HCT116 (cell line): ENCODE measurements at regions not wholly inside any gene's neighbourhood (a gene's known extent, or its start where the extent isn't known, plus 50 kb on each side); places are given as distances from the start of the nearest gene placed in this dataset.

Source experiments
- ATAC-seq: fragments of 200-7000 bp; cut with Tn5 transposase; 2 replicates; pipeline ENCODE4 v1.9.1; 2020; ENCODE audit warnings: mild to moderate bottlenecking, moderate library complexity
- BruUV-seq: library from RNA; stranded (reverse); fragments of 400-500 nt; replicated peaks from 2 replicates; lab custom pipeline; 2021; lab: Mats Ljungman, UMichigan
- CTCF ChIA-PET: fragments of 300-600 bp; sonication (Branson Sonifier 250); formaldehyde crosslinking; loops from one replicate; lab custom pipeline; 2021; ENCODE audit warnings: antibody characterized with exemption; lab: Charles Lee
- POLR2A ChIA-PET: fragments of 300-600, 350-600 bp; sonication (Branson Sonifier 250); formaldehyde crosslinking; loops from one replicate; lab custom pipeline; 2021; ENCODE audit warnings: antibody characterized with exemption; lab: Charles Lee
- RAD21 ChIA-PET, 2 experiments: fragments of 300-600 bp; sonication (Branson Sonifier 250); formaldehyde crosslinking; loops; one replicate each; lab custom pipeline; 2023; ENCODE audit warnings: low total read pairs in 2 of 2; ENCODE audit not compliant: uncharacterized antibody in 2 of 2, unreplicated experiment in 2 of 2, low non-redundant PET in 1 of 2; lab: Charles Lee
- DNase-seq: peaks from one replicate; pipeline ENCODE4 v3.0.0-alpha.2; 2010; ENCODE audit warnings: low read depth, low spot score
- H2AFZ ChIP-seq: fragments of 200-600 bp; shearing (Covaris generic), sonication (generic); 2 replicates; pipeline ENCODE4 v1.6.1; 2017; ENCODE audit warnings: low read depth, mixed run types, mixed read lengths, antibody characterized with exemption, low read length; ENCODE audit not compliant: poor library complexity, severe bottlenecking
- H3K27ac ChIP-seq: 2 replicates; pipeline ENCODE4 v1.5.1; 2012; ENCODE audit warnings: low read depth, low read length
- H3K27me3 ChIP-seq: fragments of 200-600 bp; sonication (generic); 2 replicates; pipeline ENCODE4 v1.6.1; 2016; ENCODE audit warnings: mixed run types, low read length, mixed read lengths; ENCODE audit not compliant: insufficient read depth
- H3K36me3 ChIP-seq, 2 experiments: fragments of 200-500 bp in 1 of 2; fragments of 200-600 bp in 1 of 2; sonication (Bioruptor generic) in 1 of 2; sonication (generic) in 1 of 2; 2 replicates each; pipeline versions ENCODE4 v1.5.1 to v1.6.1; 2014 to 2016; ENCODE audit warnings: low read length in 2 of 2, inconsistent platforms in 1 of 2, mixed read lengths in 1 of 2, mixed run types in 1 of 2; ENCODE audit not compliant: insufficient read depth in 2 of 2, control insufficient read depth in 1 of 2
- H3K4me1 ChIP-seq, 2 experiments: fragments of 200-600 bp in 1 of 2; sonication (generic) in 1 of 2; 2 replicates each; pipeline versions ENCODE4 v1.5.1 to v1.6.1; 2012 to 2017; ENCODE audit warnings: low read length in 2 of 2, inconsistent platforms in 1 of 2, mild to moderate bottlenecking in 1 of 2, mixed read lengths in 1 of 2, mixed run types in 1 of 2, moderate library complexity in 1 of 2; ENCODE audit not compliant: insufficient read depth in 2 of 2, control insufficient read depth in 1 of 2
- H3K4me2 ChIP-seq: fragments of 200-600 bp; sonication (generic); 2 replicates; pipeline ENCODE4 v1.6.1; 2017; ENCODE audit warnings: mixed run types, low read length, mixed read lengths
- H3K4me3 ChIP-seq, 2 experiments: fragments of 200-600 bp in 1 of 2; sonication (generic) in 1 of 2; replicated peaks in 1 of 2; 2 replicates each; pipeline ENCODE4 v1.5.1; 2011 to 2016; ENCODE audit warnings: low read length in 2 of 2, control low read depth in 1 of 2, low read depth in 1 of 2, mild to moderate bottlenecking in 1 of 2, mixed read lengths in 1 of 2, mixed run types in 1 of 2
- H3K79me2 ChIP-seq: fragments of 200-600 bp; sonication (generic); 2 replicates; pipeline ENCODE4 v1.6.1; 2017; ENCODE audit warnings: mild to moderate bottlenecking, mixed run types, low read length, moderate library complexity, mixed read lengths; ENCODE audit not compliant: insufficient read depth
- H3K9ac ChIP-seq: fragments of 200-600 bp; sonication (generic); 2 replicates; pipeline ENCODE4 v1.6.1; 2016; ENCODE audit warnings: low read length, mixed read lengths
- H3K9me2 ChIP-seq: fragments of 200-600 bp; sonication (generic), shearing (Covaris generic); 2 replicates; pipeline ENCODE4 v1.6.1; 2017; ENCODE audit warnings: mixed run types, mild to moderate bottlenecking, moderate library complexity; ENCODE audit not compliant: insufficient read depth
- H3K9me3 ChIP-seq, 2 experiments: fragments of 200-500 bp in 1 of 2; fragments of 200-600 bp in 1 of 2; sonication (Bioruptor generic) in 1 of 2; sonication (generic) in 1 of 2; 2 replicates each; pipeline ENCODE4 v1.6.1; 2014 to 2017; ENCODE audit warnings: low read length in 2 of 2, mixed read lengths in 2 of 2, inconsistent platforms in 1 of 2, low read depth in 1 of 2, mild to moderate bottlenecking in 1 of 2, mixed run types in 1 of 2, moderate library complexity in 1 of 2; ENCODE audit not compliant: control insufficient read depth in 1 of 2, insufficient read depth in 1 of 2
- H4K20me1 ChIP-seq: fragments of 200-600 bp; sonication (generic), shearing (Covaris generic); 2 replicates; pipeline ENCODE4 v1.6.1; 2017; ENCODE audit warnings: mixed run types, mild to moderate bottlenecking, moderate library complexity; ENCODE audit not compliant: insufficient read depth
- EGR1 ChIP-seq: IDR thresholded peaks from 2 replicates; pipeline ENCODE4 v1.6.1; 2012; ENCODE audit warnings: low read depth
- EZH2phosphoT487 ChIP-seq: fragments of 200-600 bp; IDR thresholded peaks from 2 replicates; pipeline ENCODE4 v1.6.1; 2018; ENCODE audit warnings: antibody characterized with exemption, borderline replicate concordance
- JUND ChIP-seq: IDR thresholded peaks from 2 replicates; pipeline ENCODE4 v1.6.1; 2012
- POLR2A ChIP-seq: IDR thresholded peaks from 2 replicates; pipeline ENCODE4 v1.7.0; 2011; ENCODE audit warnings: borderline replicate concordance; ENCODE audit not compliant: insufficient read depth, insufficient read length; ENCODE audit errors: extremely low read depth
- POLR2AphosphoS5 ChIP-seq: IDR thresholded peaks from 2 replicates; pipeline ENCODE4 v1.6.1; 2011; ENCODE audit warnings: mild to moderate bottlenecking, low read depth, low read length, moderate library complexity
- RAD21 ChIP-seq: IDR thresholded peaks from 2 replicates; pipeline ENCODE4 v1.6.1; 2012; ENCODE audit warnings: low read depth, mild to moderate bottlenecking
- TCF7L2 ChIP-seq: IDR thresholded peaks from 2 replicates; pipeline ENCODE4 v1.7.0; 2011; ENCODE audit warnings: borderline replicate concordance, inconsistent platforms; ENCODE audit not compliant: insufficient read depth, insufficient read length; ENCODE audit errors: extremely low read depth
- YY1 ChIP-seq: IDR thresholded peaks from 2 replicates; pipeline ENCODE4 v1.6.1; 2011; ENCODE audit warnings: low read length, low read depth, moderate library complexity, mild to moderate bottlenecking; ENCODE audit not compliant: insufficient replicate concordance; ENCODE audit errors: extremely low read depth
- ZNF274 ChIP-seq: fragments of 200-500 bp; sonication (Bioruptor generic); IDR thresholded peaks from 2 replicates; pipeline ENCODE4 v1.6.1; 2014; ENCODE audit warnings: mild to moderate bottlenecking, low read depth, low read length, inconsistent platforms
- intact Hi-C: fragments of 100-400 bp; cut with micrococcal nuclease; formaldehyde crosslinking; loops from 2 replicates; pipeline ENCODE4 v1.10.0; 2022
- TF ChIP-seq, protein P1 (sequence below): IDR thresholded peaks from 2 replicates; pipeline ENCODE4 v1.6.1; 2012
- TF ChIP-seq, protein P2 (sequence below): IDR thresholded peaks from 2 replicates; pipeline ENCODE4 v1.6.1; 2012; ENCODE audit warnings: low read depth
- TF ChIP-seq, protein P3 (sequence below): IDR thresholded peaks from 2 replicates; pipeline ENCODE4 v1.6.1; 2012

DNA sequence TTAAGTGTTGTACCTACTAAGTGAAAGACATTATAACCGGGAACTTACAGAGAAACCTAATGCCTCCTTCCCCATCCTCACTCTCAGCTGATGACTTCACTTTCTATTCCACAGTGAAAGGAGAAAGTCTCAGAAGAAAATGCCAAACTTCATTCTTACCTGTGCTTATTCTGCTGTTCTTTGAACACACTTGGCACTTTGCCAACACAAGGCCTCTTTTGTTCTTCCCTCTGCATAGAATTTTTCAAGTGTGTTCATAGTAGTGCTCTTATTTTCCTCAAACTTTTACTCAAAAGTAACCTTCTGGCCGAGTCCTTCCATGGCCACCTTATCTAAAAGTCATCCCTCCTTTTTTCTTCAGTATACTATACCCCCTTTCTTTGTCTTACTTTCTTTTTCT lies 59.4 kb upstream of the ETV1 start:
- H3K9me3 ChIP-seq = no peaks in the 10 kb centered on the region
- no peak overlapping the region for H3K4me2 ChIP-seq
- H3K9ac ChIP-seq = no peak overlapping the region
- no peaks in the 10 kb centered on the region for H3K79me2 ChIP-seq
- H3K9me2 ChIP-seq = no peaks in the 10 kb centered on the region
- no peaks in the 10 kb centered on the region for H4K20me1 ChIP-seq
- no peak for ATAC-seq
- TF ChIP-seq ZNF274 (no peak), RAD21 (no peak), EZH2phosphoT487 (no peak), EGR1 (no peak), JUND (no peak), POLR2AphosphoS5 (no peak), POLR2A (no peak), YY1 (no peak), TCF7L2 (no peak)
- TF ChIP-seq, protein P1, sequence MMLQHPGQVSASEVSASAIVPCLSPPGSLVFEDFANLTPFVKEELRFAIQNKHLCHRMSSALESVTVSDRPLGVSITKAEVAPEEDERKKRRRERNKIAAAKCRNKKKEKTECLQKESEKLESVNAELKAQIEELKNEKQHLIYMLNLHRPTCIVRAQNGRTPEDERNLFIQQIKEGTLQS = no peak
- TF ChIP-seq, protein P2, sequence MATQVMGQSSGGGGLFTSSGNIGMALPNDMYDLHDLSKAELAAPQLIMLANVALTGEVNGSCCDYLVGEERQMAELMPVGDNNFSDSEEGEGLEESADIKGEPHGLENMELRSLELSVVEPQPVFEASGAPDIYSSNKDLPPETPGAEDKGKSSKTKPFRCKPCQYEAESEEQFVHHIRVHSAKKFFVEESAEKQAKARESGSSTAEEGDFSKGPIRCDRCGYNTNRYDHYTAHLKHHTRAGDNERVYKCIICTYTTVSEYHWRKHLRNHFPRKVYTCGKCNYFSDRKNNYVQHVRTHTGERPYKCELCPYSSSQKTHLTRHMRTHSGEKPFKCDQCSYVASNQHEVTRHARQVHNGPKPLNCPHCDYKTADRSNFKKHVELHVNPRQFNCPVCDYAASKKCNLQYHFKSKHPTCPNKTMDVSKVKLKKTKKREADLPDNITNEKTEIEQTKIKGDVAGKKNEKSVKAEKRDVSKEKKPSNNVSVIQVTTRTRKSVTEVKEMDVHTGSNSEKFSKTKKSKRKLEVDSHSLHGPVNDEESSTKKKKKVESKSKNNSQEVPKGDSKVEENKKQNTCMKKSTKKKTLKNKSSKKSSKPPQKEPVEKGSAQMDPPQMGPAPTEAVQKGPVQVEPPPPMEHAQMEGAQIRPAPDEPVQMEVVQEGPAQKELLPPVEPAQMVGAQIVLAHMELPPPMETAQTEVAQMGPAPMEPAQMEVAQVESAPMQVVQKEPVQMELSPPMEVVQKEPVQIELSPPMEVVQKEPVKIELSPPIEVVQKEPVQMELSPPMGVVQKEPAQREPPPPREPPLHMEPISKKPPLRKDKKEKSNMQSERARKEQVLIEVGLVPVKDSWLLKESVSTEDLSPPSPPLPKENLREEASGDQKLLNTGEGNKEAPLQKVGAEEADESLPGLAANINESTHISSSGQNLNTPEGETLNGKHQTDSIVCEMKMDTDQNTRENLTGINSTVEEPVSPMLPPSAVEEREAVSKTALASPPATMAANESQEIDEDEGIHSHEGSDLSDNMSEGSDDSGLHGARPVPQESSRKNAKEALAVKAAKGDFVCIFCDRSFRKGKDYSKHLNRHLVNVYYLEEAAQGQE = no peak
- TF ChIP-seq, protein P3, sequence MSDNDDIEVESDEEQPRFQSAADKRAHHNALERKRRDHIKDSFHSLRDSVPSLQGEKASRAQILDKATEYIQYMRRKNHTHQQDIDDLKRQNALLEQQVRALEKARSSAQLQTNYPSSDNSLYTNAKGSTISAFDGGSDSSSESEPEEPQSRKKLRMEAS = no peak
- TF ChIP-seq, all 23 proteins: peak for 0
- RAD21 ChIA-PET = no interaction called here
- no peak overlapping the region for H3K27ac ChIP-seq
- DNase-seq = no peak
- no TSS peak for BruUV-seq
- H3K36me3 ChIP-seq = no peaks in the 10 kb centered on the region
- CTCF ChIA-PET = no interaction called here
- no peak overlapping the region for H3K4me3 ChIP-seq
- intact Hi-C loops = no loop called here
- POLR2A ChIA-PET = no interaction called here
- no peak overlapping the region for H2AFZ ChIP-seq
- H3K4me1 ChIP-seq = no peaks in the 10 kb centered on the region
- no peaks in the 10 kb centered on the region for H3K27me3 ChIP-seq
